22Rv1 (cell line): ENCODE measurements at regions not wholly inside any gene's neighbourhood (a gene's known extent, or its start where the extent isn't known, plus 50 kb on each side); places are given as distances from the start of the nearest gene placed in this dataset.

Source experiments
- CTCF ChIP-seq: fragments of 450-650 bp; IDR thresholded peaks from 2 replicates; pipeline ENCODE4 v1.5.1; 2017; ENCODE audit warnings: mild to moderate bottlenecking
- ZFX ChIP-seq: fragments of 450-650 bp; IDR thresholded peaks from 2 replicates; pipeline ENCODE4 v1.6.1; 2017; ENCODE audit warnings: antibody characterized with exemption, borderline replicate concordance

DNA sequence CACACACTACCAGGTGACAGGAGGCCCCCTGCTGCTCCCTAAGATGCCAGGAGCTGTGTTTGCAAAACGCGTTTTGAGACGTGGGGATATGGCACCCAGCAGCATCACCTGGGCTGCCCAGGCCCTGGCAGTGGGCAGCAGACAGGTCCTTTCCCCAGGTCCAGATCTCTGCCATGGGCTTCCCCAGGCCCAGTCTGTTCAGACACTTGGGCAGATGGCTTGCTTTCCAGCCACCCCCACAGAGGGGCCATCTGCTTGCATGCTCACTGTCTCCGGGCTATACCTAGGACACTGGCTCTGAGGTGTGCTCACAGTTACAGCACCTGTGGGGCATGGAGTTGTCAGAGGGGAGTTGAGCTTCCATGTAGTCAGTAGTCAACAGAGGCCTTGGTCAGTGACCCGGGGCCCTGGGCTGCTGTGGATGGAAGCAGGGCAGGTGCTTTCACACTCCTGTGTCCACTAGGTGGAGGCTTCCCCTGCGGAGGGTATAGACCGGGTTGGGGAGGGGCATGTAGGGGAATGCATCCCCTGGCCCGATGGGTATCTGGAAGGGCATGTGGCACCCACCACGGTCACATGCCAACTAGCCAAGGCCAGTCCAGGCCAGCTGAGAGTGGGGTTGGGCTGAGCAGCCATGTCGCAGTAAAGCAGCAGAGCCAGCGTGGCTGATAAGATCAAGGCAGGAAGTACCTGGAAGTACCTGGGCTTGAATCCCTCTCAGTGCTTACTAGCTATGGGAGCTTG lies 185.4 kb upstream of the SLC24A3 start:
- TF ChIP-seq CTCF (peak; percentile 14; the same call in 1 of the 2 replicates), ZFX (no peak)
